ENCODE measurements at regions not wholly inside any gene's neighbourhood (a gene's known extent, or its start where the extent isn't known, plus 50 kb on each side); places are given as distances from the start of the nearest gene placed in this dataset.
"Not testable (repeated sequence)": the region's sequence is repeated elsewhere in the genome, so short reads cannot be mapped to it uniquely, and the experiment has no call there.

GRCh38 chr11:89612096-89612495, 98.0 kb upstream of the TRIM77 start:
- no CpG with 5 or more reads among the region's 4 CpGs for WGBS, 2 donors (ENCODE audit: extremely low coverage in 2 of 2, insufficient read length in 2 of 2, insufficient replicate concordance in 1 of 2)
- H3K36me3 ChIP-seq (replicated peaks in 1 of 2; ENCODE audit: control insufficient read depth in 2 of 2, insufficient read depth in 2 of 2, low read length in 2 of 2): no peaks in the 10 kb centered on the region
- H3K9ac ChIP-seq (ENCODE audit: low read depth, low read length, poor library complexity): no peak overlapping the region

GRCh38 chr11:89613911-89614310, 96.2 kb upstream of the TRIM77 start:
- H2AFZ ChIP-seq (ENCODE audit: low read length): no peak overlapping the region
- H3K9me3 ChIP-seq (replicated peaks in 1 of 2; ENCODE audit: control insufficient read depth in 2 of 2, insufficient read depth in 1 of 2, low read depth in 1 of 2, low read length in 2 of 2): no peaks in the 10 kb centered on the region
- no peak overlapping the region for H2BK15ac ChIP-seq (ENCODE audit: low read length)
- H3K36me3 ChIP-seq (replicated peaks in 1 of 2; ENCODE audit: control insufficient read depth in 2 of 2, insufficient read depth in 2 of 2, low read length in 2 of 2): no peaks in the 10 kb centered on the region
- no peak overlapping the region for H3K23ac ChIP-seq (ENCODE audit: low read depth, low read length, poor library complexity)
- no peaks in the 10 kb centered on the region for H3K4me1 ChIP-seq (ENCODE audit: control insufficient read depth in 2 of 2, insufficient read depth in 1 of 2, low read depth in 1 of 2, low read length in 2 of 2)
- no peak overlapping the region for H4K91ac ChIP-seq (ENCODE audit: low read depth, low read length, poor library complexity)
- no peak overlapping the region for H2BK120ac ChIP-seq (ENCODE audit: low read depth, low read length)
- H3K4ac ChIP-seq (ENCODE audit: low read length): no peak overlapping the region
- no CpG with 5 or more reads among the region's 3 CpGs for WGBS, 2 donors (ENCODE audit: extremely low coverage in 2 of 2, insufficient read length in 2 of 2, insufficient replicate concordance in 1 of 2)
- no peak overlapping the region for H3K4me2 ChIP-seq (ENCODE audit: insufficient read depth, low read length, poor library complexity, severe bottlenecking)
- no peak overlapping the region for H3K14ac ChIP-seq (ENCODE audit: low read length)
- H3K27me3 ChIP-seq (ENCODE audit: control insufficient read depth in 3 of 3, insufficient read depth in 3 of 3, low read depth in 1 of 3, low read length in 3 of 3): no peaks in the 10 kb centered on the region
- H4K8ac ChIP-seq (ENCODE audit: low read depth, low read length): no peak overlapping the region
- no peak overlapping the region for H2BK12ac ChIP-seq (ENCODE audit: low read length)
- H2AK5ac ChIP-seq (ENCODE audit: low read depth, low read length): no peak overlapping the region
- no peak for DNase-seq (ENCODE audit: low spot score)
- no peak overlapping the region for H3K4me3 ChIP-seq (ENCODE audit: low read length in 2 of 2)
- no peak overlapping the region for H3K18ac ChIP-seq (ENCODE audit: low read length)
- no peak overlapping the region for H3K27ac ChIP-seq (replicated peaks; ENCODE audit: low read length)
- no peaks in the 10 kb centered on the region for H3K79me1 ChIP-seq (ENCODE audit: low read depth, low read length)
- no peak overlapping the region for H2BK5ac ChIP-seq (ENCODE audit: low read length)
- no peak overlapping the region for H3K9ac ChIP-seq (ENCODE audit: low read depth, low read length, poor library complexity)

More at GRCh38 chr11:89612096-89612495, 98.0 kb upstream of the TRIM77 start:
- H3K18ac ChIP-seq (ENCODE audit: low read length): no peak overlapping the region
- H3K9me3 ChIP-seq (replicated peaks in 1 of 2; ENCODE audit: control insufficient read depth in 2 of 2, insufficient read depth in 1 of 2, low read depth in 1 of 2, low read length in 2 of 2): no peaks in the 10 kb centered on the region
- no peak overlapping the region for H2BK120ac ChIP-seq (ENCODE audit: low read depth, low read length)
- no peak overlapping the region for H2BK12ac ChIP-seq (ENCODE audit: low read length)
- no peaks in the 10 kb centered on the region for H3K4me1 ChIP-seq (ENCODE audit: control insufficient read depth in 2 of 2, insufficient read depth in 1 of 2, low read depth in 1 of 2, low read length in 2 of 2)
- DNase-seq (ENCODE audit: low spot score): no peak
- H2BK15ac ChIP-seq (ENCODE audit: low read length): no peak overlapping the region
- no peak overlapping the region for H3K4ac ChIP-seq (ENCODE audit: low read length)
- H2AK5ac ChIP-seq (ENCODE audit: low read depth, low read length): no peak overlapping the region
- H3K14ac ChIP-seq (ENCODE audit: low read length): no peak overlapping the region
- H3K27me3 ChIP-seq (ENCODE audit: control insufficient read depth in 3 of 3, insufficient read depth in 3 of 3, low read depth in 1 of 3, low read length in 3 of 3): no peaks in the 10 kb centered on the region
- H3K23ac ChIP-seq (ENCODE audit: low read depth, low read length, poor library complexity): no peak overlapping the region
- H3K4me2 ChIP-seq (ENCODE audit: insufficient read depth, low read length, poor library complexity, severe bottlenecking): no peak overlapping the region
- H3K27ac ChIP-seq (replicated peaks; ENCODE audit: low read length): no peak overlapping the region
- H3K79me1 ChIP-seq (ENCODE audit: low read depth, low read length): no peaks in the 10 kb centered on the region
- H2AFZ ChIP-seq (ENCODE audit: low read length): no peak overlapping the region
- H2BK5ac ChIP-seq (ENCODE audit: low read length): no peak overlapping the region
- H3K4me3 ChIP-seq (ENCODE audit: low read length in 2 of 2): no peak overlapping the region
- H4K8ac ChIP-seq (ENCODE audit: low read depth, low read length): no peak overlapping the region
- no peak overlapping the region for H4K91ac ChIP-seq (ENCODE audit: low read depth, low read length, poor library complexity)

- not testable (repeated sequence) for H3K27me3 ChIP-seq (ENCODE audit: control insufficient read depth in 3 of 3, insufficient read depth in 3 of 3, low read depth in 1 of 3, low read length in 3 of 3); H2AK5ac ChIP-seq (ENCODE audit: low read depth, low read length); DNase-seq (ENCODE audit: low spot score); H2BK12ac ChIP-seq (ENCODE audit: low read length); H2BK15ac ChIP-seq (ENCODE audit: low read length); H3K36me3 ChIP-seq (replicated peaks in 1 of 2; ENCODE audit: control insufficient read depth in 2 of 2, insufficient read depth in 2 of 2, low read length in 2 of 2); H3K14ac ChIP-seq (ENCODE audit: low read length); H3K4ac ChIP-seq (ENCODE audit: low read length); H4K91ac ChIP-seq (ENCODE audit: low read depth, low read length, poor library complexity); H3K18ac ChIP-seq (ENCODE audit: low read length); H3K4me2 ChIP-seq (ENCODE audit: insufficient read depth, low read length, poor library complexity, severe bottlenecking); H3K4me3 ChIP-seq (ENCODE audit: low read length in 2 of 2); H2AFZ ChIP-seq (ENCODE audit: low read length); H2BK5ac ChIP-seq (ENCODE audit: low read length); H4K8ac ChIP-seq (ENCODE audit: low read depth, low read length); H3K4me1 ChIP-seq (ENCODE audit: control insufficient read depth in 2 of 2, insufficient read depth in 1 of 2, low read depth in 1 of 2, low read length in 2 of 2); H3K9ac ChIP-seq (ENCODE audit: low read depth, low read length, poor library complexity); H3K79me1 ChIP-seq (ENCODE audit: low read depth, low read length); H3K27ac ChIP-seq (replicated peaks; ENCODE audit: low read length); H3K9me3 ChIP-seq (replicated peaks in 1 of 2; ENCODE audit: control insufficient read depth in 2 of 2, insufficient read depth in 1 of 2, low read depth in 1 of 2, low read length in 2 of 2); H3K23ac ChIP-seq (ENCODE audit: low read depth, low read length, poor library complexity); H2BK120ac ChIP-seq (ENCODE audit: low read depth, low read length)
- WGBS, 2 donors (ENCODE audit: extremely low coverage in 2 of 2, insufficient read length in 2 of 2, insufficient replicate concordance in 1 of 2): no CpG with 5 or more reads among the region's 5 CpGs
Measured at GRCh38 chr11:89614428-89614827, 95.7 kb upstream of the TRIM77 start.

GRCh38 chr11:89615642-89616041, 94.5 kb upstream of the TRIM77 start:
- not testable (repeated sequence) for H3K4ac ChIP-seq (ENCODE audit: low read length); H3K18ac ChIP-seq (ENCODE audit: low read length); H2AFZ ChIP-seq (ENCODE audit: low read length); H2BK120ac ChIP-seq (ENCODE audit: low read depth, low read length); H2BK12ac ChIP-seq (ENCODE audit: low read length); H3K4me1 ChIP-seq (ENCODE audit: control insufficient read depth in 2 of 2, insufficient read depth in 1 of 2, low read depth in 1 of 2, low read length in 2 of 2); H3K79me1 ChIP-seq (ENCODE audit: low read depth, low read length); H3K14ac ChIP-seq (ENCODE audit: low read length); H3K36me3 ChIP-seq (replicated peaks in 1 of 2; ENCODE audit: control insufficient read depth in 2 of 2, insufficient read depth in 2 of 2, low read length in 2 of 2); DNase-seq (ENCODE audit: low spot score); H3K9me3 ChIP-seq (replicated peaks in 1 of 2; ENCODE audit: control insufficient read depth in 2 of 2, insufficient read depth in 1 of 2, low read depth in 1 of 2, low read length in 2 of 2); H2BK15ac ChIP-seq (ENCODE audit: low read length); H2BK5ac ChIP-seq (ENCODE audit: low read length); H3K27ac ChIP-seq (replicated peaks; ENCODE audit: low read length); H3K4me2 ChIP-seq (ENCODE audit: insufficient read depth, low read length, poor library complexity, severe bottlenecking); H3K9ac ChIP-seq (ENCODE audit: low read depth, low read length, poor library complexity); H3K4me3 ChIP-seq (ENCODE audit: low read length in 2 of 2); H4K8ac ChIP-seq (ENCODE audit: low read depth, low read length); H4K91ac ChIP-seq (ENCODE audit: low read depth, low read length, poor library complexity); H2AK5ac ChIP-seq (ENCODE audit: low read depth, low read length); H3K27me3 ChIP-seq (ENCODE audit: control insufficient read depth in 3 of 3, insufficient read depth in 3 of 3, low read depth in 1 of 3, low read length in 3 of 3); H3K23ac ChIP-seq (ENCODE audit: low read depth, low read length, poor library complexity)
- WGBS, 2 donors (ENCODE audit: extremely low coverage in 2 of 2, insufficient read length in 2 of 2, insufficient replicate concordance in 1 of 2): no CpG with 5 or more reads among the region's 1 CpG

All from neuronal stem cell (in vitro differentiated cells).